ENCODE measurements at regions not wholly inside any gene's neighbourhood (a gene's known extent, or its start where the extent isn't known, plus 50 kb on each side); places are given as distances from the start of the nearest gene placed in this dataset.
"Not testable (repeated sequence)": the region's sequence is repeated elsewhere in the genome, so short reads cannot be mapped to it uniquely, and the experiment has no call there.

GRCh38 chr1:145553795-145554194, 54.0 kb upstream of the GPR89A start:
- not testable (repeated sequence) for H3K36me3 Mint-ChIP-seq (ENCODE audit: low read depth); H3K4me1 Mint-ChIP-seq; DNase-seq (ENCODE audit: low read depth, low spot score); H3K4me3 Mint-ChIP-seq; H3K9me3 Mint-ChIP-seq; H3K27ac Mint-ChIP-seq (ENCODE audit: unreplicated experiment)
- peaks cover 38% of the 10 kb centered on the region for H3K27me3 Mint-ChIP-seq (ENCODE audit: low read depth)

GRCh38 chr1:145545055-145545454, 62.7 kb upstream of the GPR89A start:
- H3K36me3 Mint-ChIP-seq (ENCODE audit: low read depth): no peaks in the 10 kb centered on the region
- no peaks in the 10 kb centered on the region for H3K4me1 Mint-ChIP-seq
- TF ChIP-seq CTCF (conservative IDR thresholded peaks at IDR 0.05): no peak
- DNase-seq (ENCODE audit: low read depth, low spot score): no peak
- no peaks in the 10 kb centered on the region for H3K9me3 Mint-ChIP-seq
- peaks cover 19% of the 10 kb centered on the region for H3K27me3 Mint-ChIP-seq (ENCODE audit: low read depth)
- H3K27ac Mint-ChIP-seq (ENCODE audit: unreplicated experiment): no peak overlapping the region
- no peak overlapping the region for H3K4me3 Mint-ChIP-seq

DNA sequence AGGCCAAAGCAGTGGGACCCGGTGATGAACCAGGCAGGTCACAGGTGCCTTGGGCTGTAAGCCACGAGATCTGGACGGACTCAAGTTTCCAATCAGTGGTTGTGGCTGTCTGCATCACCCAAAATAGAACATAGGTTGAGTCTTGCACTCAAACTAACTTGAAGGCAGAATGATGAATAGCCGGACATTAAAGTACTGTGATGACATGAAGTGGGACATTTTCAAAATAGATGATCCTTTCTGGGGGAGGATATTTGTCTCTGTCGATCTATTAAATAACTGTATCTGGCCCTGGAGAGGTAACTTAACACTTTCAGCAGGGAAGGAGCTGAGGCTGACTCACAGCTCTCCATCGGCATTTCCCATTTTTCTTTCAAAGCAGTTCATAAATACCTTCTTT, 66.1 kb upstream of the GPR89A start:
- H3K27me3 Mint-ChIP-seq (ENCODE audit: low read depth): peaks cover 21% of the 10 kb centered on the region
- not testable (repeated sequence) for H3K4me1 Mint-ChIP-seq; H3K4me3 Mint-ChIP-seq; H3K9me3 Mint-ChIP-seq; DNase-seq (ENCODE audit: low read depth, low spot score); H3K27ac Mint-ChIP-seq (ENCODE audit: unreplicated experiment); H3K36me3 Mint-ChIP-seq (ENCODE audit: low read depth)

GRCh38 chr1:145541246-145541645, 66.5 kb upstream of the GPR89A start:
- peaks cover 21% of the 10 kb centered on the region for H3K27me3 Mint-ChIP-seq (ENCODE audit: low read depth)
- H3K4me1 Mint-ChIP-seq; DNase-seq (ENCODE audit: low read depth, low spot score); H3K27ac Mint-ChIP-seq (ENCODE audit: unreplicated experiment); H3K4me3 Mint-ChIP-seq; H3K9me3 Mint-ChIP-seq; H3K36me3 Mint-ChIP-seq (ENCODE audit: low read depth): not testable (repeated sequence)

DNA sequence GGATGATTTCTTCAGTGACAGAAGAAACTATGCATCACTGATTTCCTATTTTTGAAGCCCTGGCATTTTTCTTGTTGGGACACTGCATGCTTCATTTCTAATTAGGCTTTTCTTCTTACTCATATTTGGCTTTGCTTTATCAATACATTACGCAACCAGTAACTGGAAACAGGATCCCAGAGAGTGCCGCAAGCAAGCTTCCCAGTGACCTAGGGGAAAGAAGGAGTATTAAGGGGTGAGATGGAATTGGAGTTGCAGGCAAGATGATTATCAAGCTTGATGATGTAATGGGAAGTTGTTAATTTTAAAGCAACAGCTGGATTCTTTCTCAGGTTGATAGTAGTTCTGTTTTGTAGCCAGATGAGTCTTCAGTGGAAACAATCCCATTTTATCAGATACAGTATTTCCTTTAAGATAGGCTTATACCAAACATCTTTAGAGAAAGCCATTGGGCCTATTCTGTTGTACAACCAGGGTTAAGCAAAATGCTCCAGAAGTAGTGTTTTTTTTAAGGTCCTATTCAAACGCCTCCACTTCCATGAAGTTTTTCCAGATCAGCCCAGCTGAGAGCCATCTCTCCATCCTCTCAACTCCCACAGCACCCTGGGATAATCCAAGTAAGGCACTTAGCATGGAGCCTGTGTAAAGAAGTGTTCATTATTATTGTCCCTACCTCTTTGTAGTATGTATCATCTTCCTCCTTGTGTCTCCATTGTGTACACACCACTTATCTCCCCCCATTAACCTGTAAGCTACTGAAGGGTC, 69.5 kb upstream of the GPR89A start:
- not testable (repeated sequence) for DNase-seq (ENCODE audit: low read depth, low spot score); H3K27ac Mint-ChIP-seq (ENCODE audit: unreplicated experiment); H3K36me3 Mint-ChIP-seq (ENCODE audit: low read depth); H3K4me1 Mint-ChIP-seq; H3K9me3 Mint-ChIP-seq; H3K4me3 Mint-ChIP-seq
- peaks cover 16% of the 10 kb centered on the region for H3K27me3 Mint-ChIP-seq (ENCODE audit: low read depth)

DNA sequence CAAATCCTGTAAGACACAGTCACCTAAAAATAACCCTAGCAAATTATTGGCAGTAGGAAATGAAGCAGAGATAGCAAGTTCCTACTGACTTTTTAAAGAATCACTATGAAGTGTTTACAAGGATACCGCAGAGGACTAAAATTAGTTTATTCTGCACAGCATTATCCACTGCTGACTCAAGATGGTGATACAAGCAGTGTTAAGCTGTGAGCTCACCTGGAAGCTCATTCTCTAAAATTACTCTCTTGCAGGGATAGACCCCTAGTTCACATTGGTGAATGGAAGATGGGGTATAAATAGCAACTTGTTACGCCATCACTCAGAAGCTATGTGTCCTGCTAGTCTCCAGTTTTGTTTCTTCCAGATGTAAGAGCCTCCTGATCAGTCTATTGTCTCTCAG, 70.8 kb upstream of the GPR89A start:
- not testable (repeated sequence) for H3K36me3 Mint-ChIP-seq (ENCODE audit: low read depth); H3K9me3 Mint-ChIP-seq; H3K4me3 Mint-ChIP-seq; H3K27ac Mint-ChIP-seq (ENCODE audit: unreplicated experiment); DNase-seq (ENCODE audit: low read depth, low spot score); H3K4me1 Mint-ChIP-seq
- peaks cover 12% of the 10 kb centered on the region for H3K27me3 Mint-ChIP-seq (ENCODE audit: low read depth)

DNA sequence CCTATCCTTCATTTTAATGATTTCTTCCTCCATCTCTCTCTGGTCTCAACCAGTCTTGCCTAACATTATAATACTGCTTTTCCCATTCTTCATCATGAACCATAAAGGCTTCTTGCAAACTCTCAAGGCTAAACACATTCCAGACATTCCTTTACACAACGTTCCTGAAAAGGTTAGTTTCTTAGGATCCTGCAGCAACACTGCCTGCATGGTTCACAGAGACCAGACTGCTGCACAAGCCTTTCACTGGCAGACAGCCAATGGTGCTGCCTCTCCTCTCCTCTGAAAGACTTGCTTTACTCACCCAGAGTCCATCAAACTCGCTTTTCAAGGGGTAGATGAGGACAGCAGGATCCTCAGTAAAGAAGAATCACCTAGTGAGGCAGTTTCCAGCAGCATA, 72.3 kb upstream of the GPR89A start:
- not testable (repeated sequence) for H3K4me1 Mint-ChIP-seq; H3K36me3 Mint-ChIP-seq (ENCODE audit: low read depth); H3K27ac Mint-ChIP-seq (ENCODE audit: unreplicated experiment); DNase-seq (ENCODE audit: low read depth, low spot score); H3K4me3 Mint-ChIP-seq; H3K9me3 Mint-ChIP-seq; H3K27me3 Mint-ChIP-seq (ENCODE audit: low read depth)

DNA sequence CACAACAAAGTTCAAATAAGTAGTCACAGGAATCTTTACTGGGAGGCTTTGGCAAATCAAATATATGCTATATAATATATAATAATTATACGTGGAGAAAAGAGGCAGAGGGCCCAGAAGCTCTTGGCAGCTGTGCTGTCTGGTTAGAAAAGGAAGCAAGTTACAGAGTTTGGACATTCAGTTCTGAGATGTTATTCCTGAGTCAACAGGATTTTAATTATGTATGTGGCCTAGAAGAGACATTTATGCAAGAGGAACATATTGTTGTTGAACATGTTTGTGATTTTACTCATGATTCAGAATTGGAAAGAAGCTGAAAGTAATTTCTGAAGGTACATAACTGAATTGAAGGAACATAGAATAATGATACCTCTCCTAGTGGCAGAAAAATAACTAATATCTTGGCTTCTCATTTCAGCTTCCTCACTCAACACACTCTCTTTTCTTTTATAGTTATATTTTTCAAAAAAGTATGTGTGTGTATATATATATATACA, 79.7 kb upstream of the GPR89A start:
- not testable (repeated sequence) for DNase-seq (ENCODE audit: low read depth, low spot score)

DNA sequence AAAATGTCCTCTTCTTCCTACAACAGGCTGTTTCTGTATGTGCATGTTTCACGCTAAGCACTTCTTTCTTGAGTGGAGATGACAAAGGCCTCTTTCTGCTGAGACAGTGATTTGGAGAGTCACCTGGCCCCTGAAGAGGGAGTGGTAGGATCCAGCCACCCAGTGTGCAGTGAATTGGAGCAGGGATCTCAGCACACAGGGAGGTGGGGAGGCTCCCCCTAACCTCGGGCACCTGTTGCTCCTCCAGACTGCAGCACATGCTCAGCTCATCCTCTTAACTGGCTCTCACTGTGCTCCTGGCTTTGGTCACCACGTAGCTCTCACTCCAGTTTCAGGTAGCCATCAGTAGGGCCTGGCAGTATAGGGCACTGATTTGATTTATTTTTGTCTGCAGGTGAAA, 87.6 kb upstream of the GPR89A start:
- not testable (repeated sequence) for H3K4me3 Mint-ChIP-seq; H3K4me1 Mint-ChIP-seq; H3K27ac Mint-ChIP-seq (ENCODE audit: unreplicated experiment); H3K9me3 Mint-ChIP-seq; DNase-seq (ENCODE audit: low read depth, low spot score); H3K36me3 Mint-ChIP-seq (ENCODE audit: low read depth)
- peaks cover 22% of the 10 kb centered on the region for H3K27me3 Mint-ChIP-seq (ENCODE audit: low read depth)

More for the DNA sequence above, 79.7 kb upstream of the GPR89A start:
- not testable (repeated sequence) for H3K4me1 Mint-ChIP-seq; H3K9me3 Mint-ChIP-seq; H3K4me3 Mint-ChIP-seq; H3K36me3 Mint-ChIP-seq (ENCODE audit: low read depth); H3K27ac Mint-ChIP-seq (ENCODE audit: unreplicated experiment)
- H3K27me3 Mint-ChIP-seq (ENCODE audit: low read depth): peaks cover 17% of the 10 kb centered on the region

DNA sequence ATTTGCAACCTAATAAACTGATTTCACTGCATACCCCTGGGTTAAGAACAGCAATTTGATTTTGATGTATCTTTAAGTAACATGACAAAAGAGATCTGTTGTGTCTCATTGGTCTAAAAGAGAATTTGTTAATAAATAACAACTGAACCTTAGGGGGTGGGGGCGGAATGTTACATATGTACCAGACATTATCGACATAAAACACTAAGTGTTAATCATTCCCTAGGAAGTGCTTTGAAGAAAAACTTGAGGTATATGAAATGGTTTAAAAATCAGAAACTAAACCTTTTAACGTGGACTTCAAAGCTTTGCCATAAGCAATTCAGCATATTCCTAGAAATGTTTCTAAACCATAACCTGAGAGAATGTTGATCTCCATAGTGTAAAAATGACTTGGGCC, 88.5 kb upstream of the GPR89A start:
- H3K4me1 Mint-ChIP-seq; H3K27ac Mint-ChIP-seq (ENCODE audit: unreplicated experiment); H3K4me3 Mint-ChIP-seq; H3K9me3 Mint-ChIP-seq; H3K36me3 Mint-ChIP-seq (ENCODE audit: low read depth); DNase-seq (ENCODE audit: low read depth, low spot score): not testable (repeated sequence)
- peaks cover 19% of the 10 kb centered on the region for H3K27me3 Mint-ChIP-seq (ENCODE audit: low read depth)

Data from neural crest cell (in vitro differentiated cells).